ENCODE measurements at regions not wholly inside any gene's neighbourhood (a gene's known extent, or its start where the extent isn't known, plus 50 kb on each side); places are given as distances from the start of the nearest gene placed in this dataset.

GRCh38 chr11:112685111-112685510, 276.1 kb upstream of the NCAM1 start (continued):
- TF ChIP-seq BACH1 (IDR thresholded peaks at IDR 0.05; ENCODE audit: low read length) (no peak), YY1 (IDR thresholded peaks at IDR 0.05; ENCODE audit: low read depth, low read length) (no peak)

Measured in H1 (cell line).